ENCODE measurements at regions not wholly inside any gene's neighbourhood (a gene's known extent, or its start where the extent isn't known, plus 50 kb on each side); places are given as distances from the start of the nearest gene placed in this dataset.

DNA sequence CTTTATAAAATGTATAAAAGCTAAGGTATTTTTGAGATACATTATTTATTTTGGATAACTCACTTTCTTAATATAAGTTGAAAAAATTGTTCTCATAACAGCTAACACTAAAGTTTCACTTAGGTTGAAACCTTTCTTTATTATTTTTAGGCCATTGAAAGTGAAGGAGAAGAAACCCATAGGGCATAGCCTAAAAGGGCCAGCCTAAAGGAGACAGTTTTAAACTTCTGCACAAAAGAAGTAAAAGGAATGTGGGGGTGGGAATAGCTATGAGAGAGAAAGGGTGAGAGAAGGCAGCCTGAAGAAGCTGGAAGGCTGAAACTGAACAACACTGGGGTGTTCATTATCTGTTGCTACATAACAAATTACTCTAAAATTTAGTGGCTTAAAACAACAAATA, 57.6 kb upstream of the RAPGEF2 start:
- H3K9ac ChIP-seq (ENCODE audit: insufficient read depth, low read length, poor library complexity, severe bottlenecking): no peak overlapping the region
- no peaks in the 10 kb centered on the region for H3K79me2 ChIP-seq (ENCODE audit: insufficient read depth, low read length)
- no peaks in the 10 kb centered on the region for H4K20me1 ChIP-seq (ENCODE audit: insufficient read depth, low read length)
- H3K4me3 ChIP-seq (replicated peaks in 1 of 3; ENCODE audit: low read depth in 2 of 3, low read length in 3 of 3): no peak overlapping the region
- Mint-ChIP-seq H3K9me3 (no peaks in the 10 kb centered on the region), H3K27me3 (ENCODE audit: low read depth in 3 of 3) (peaks cover 2 to 5% (median 3%) of the 10 kb centered on the region in 3 donors), H3K4me3 (no peak overlapping the region), H3K4me1 (peaks cover 3% of the 10 kb centered on the region), H3K36me3 (no peaks in the 10 kb centered on the region), H3K27ac (no peak overlapping the region)
- intact Hi-C loops (cut with micrococcal nuclease): no loop called here
- DNase-seq: no peak
- no peak overlapping the region for H3K4me2 ChIP-seq (replicated peaks; ENCODE audit: extremely low read depth, low read length, poor library complexity, severe bottlenecking)
- no peak overlapping the region for H3K27ac ChIP-seq (ENCODE audit: low read depth in 1 of 2, low read length in 2 of 2)
- H3K4me1 ChIP-seq (ENCODE audit: control insufficient read depth in 1 of 2, insufficient read depth in 2 of 2, low read length in 2 of 2): no peaks in the 10 kb centered on the region
- TF ChIP-seq, protein P1, sequence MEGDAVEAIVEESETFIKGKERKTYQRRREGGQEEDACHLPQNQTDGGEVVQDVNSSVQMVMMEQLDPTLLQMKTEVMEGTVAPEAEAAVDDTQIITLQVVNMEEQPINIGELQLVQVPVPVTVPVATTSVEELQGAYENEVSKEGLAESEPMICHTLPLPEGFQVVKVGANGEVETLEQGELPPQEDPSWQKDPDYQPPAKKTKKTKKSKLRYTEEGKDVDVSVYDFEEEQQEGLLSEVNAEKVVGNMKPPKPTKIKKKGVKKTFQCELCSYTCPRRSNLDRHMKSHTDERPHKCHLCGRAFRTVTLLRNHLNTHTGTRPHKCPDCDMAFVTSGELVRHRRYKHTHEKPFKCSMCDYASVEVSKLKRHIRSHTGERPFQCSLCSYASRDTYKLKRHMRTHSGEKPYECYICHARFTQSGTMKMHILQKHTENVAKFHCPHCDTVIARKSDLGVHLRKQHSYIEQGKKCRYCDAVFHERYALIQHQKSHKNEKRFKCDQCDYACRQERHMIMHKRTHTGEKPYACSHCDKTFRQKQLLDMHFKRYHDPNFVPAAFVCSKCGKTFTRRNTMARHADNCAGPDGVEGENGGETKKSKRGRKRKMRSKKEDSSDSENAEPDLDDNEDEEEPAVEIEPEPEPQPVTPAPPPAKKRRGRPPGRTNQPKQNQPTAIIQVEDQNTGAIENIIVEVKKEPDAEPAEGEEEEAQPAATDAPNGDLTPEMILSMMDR (IDR thresholded peaks at IDR 0.05): no peak
- H3K27me3 ChIP-seq (ENCODE audit: control insufficient read depth in 2 of 2, insufficient read depth in 2 of 2, low read length in 2 of 2): no peaks in the 10 kb centered on the region
- H3K36me3 ChIP-seq (replicated peaks in 1 of 2; ENCODE audit: control insufficient read depth in 1 of 2, insufficient read depth in 2 of 2, low read length in 2 of 2): no peaks in the 10 kb centered on the region
- H2AFZ ChIP-seq (ENCODE audit: insufficient read depth, low read depth, low read length, poor library complexity, severe bottlenecking): no peak overlapping the region
- H3K9me3 ChIP-seq (replicated peaks in 1 of 2; ENCODE audit: control insufficient read depth in 1 of 2, insufficient read depth in 1 of 2, low read length in 2 of 2): no peaks in the 10 kb centered on the region

DNA sequence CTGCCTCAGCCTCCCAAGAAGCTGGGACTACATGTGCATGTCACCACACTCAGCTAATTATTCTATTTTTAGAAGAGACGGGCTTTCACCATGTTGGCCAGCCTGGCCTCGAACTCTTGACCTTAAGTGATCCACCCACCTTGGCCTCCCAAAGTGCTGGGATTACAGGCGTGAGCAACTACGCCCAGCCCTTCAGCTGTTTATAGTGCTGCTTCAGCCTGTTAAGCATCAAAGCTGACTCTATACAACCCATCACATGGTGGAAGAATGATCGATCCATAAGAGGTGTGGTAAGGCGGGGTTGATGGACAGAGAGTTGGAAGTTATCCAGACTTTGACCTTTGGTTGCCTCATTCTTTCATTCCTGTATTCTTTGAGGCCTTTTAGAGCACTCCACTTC, 56.2 kb upstream of the RAPGEF2 start:
- no peak overlapping the region for H3K4me3 ChIP-seq (replicated peaks in 1 of 3; ENCODE audit: low read depth in 2 of 3, low read length in 3 of 3)
- H3K27ac Mint-ChIP-seq: no peak overlapping the region
- WGBS (ENCODE audit: insufficient coverage): 100% methylated on average over 3 of the region's 6 CpGs
- intact Hi-C loops (cut with micrococcal nuclease): no loop called here
- no peaks in the 10 kb centered on the region for H3K9me3 ChIP-seq (replicated peaks in 1 of 2; ENCODE audit: control insufficient read depth in 1 of 2, insufficient read depth in 1 of 2, low read length in 2 of 2)
- TF ChIP-seq, protein P1 (IDR thresholded peaks at IDR 0.05): no peak
- no peaks in the 10 kb centered on the region for H3K27me3 ChIP-seq (ENCODE audit: control insufficient read depth in 2 of 2, insufficient read depth in 2 of 2, low read length in 2 of 2)
- H3K4me1 Mint-ChIP-seq: peaks cover 9% of the 10 kb centered on the region
- no peaks in the 10 kb centered on the region for H3K36me3 ChIP-seq (replicated peaks in 1 of 2; ENCODE audit: control insufficient read depth in 1 of 2, insufficient read depth in 2 of 2, low read length in 2 of 2)
- H3K4me3 Mint-ChIP-seq: no peak overlapping the region
- H3K79me2 ChIP-seq (ENCODE audit: insufficient read depth, low read length): no peaks in the 10 kb centered on the region
- H3K9ac ChIP-seq (ENCODE audit: insufficient read depth, low read length, poor library complexity, severe bottlenecking): no peak overlapping the region
- H2AFZ ChIP-seq (ENCODE audit: insufficient read depth, low read depth, low read length, poor library complexity, severe bottlenecking): no peak overlapping the region
- no peaks in the 10 kb centered on the region for H3K36me3 Mint-ChIP-seq
- H4K20me1 ChIP-seq (ENCODE audit: insufficient read depth, low read length): no peaks in the 10 kb centered on the region
- H3K4me1 ChIP-seq (ENCODE audit: control insufficient read depth in 1 of 2, insufficient read depth in 2 of 2, low read length in 2 of 2): no peaks in the 10 kb centered on the region
- peaks cover 2 to 5% (median 3%) of the 10 kb centered on the region in 3 donors for H3K27me3 Mint-ChIP-seq (ENCODE audit: low read depth in 3 of 3)
- DNase-seq: no peak
- no peaks in the 10 kb centered on the region for H3K9me3 Mint-ChIP-seq
- no peak overlapping the region for H3K4me2 ChIP-seq (replicated peaks; ENCODE audit: extremely low read depth, low read length, poor library complexity, severe bottlenecking)
- H3K27ac ChIP-seq (ENCODE audit: low read depth in 1 of 2, low read length in 2 of 2): no peak overlapping the region
